ENCODE measurements at regions not wholly inside any gene's neighbourhood (a gene's known extent, or its start where the extent isn't known, plus 50 kb on each side); places are given as distances from the start of the nearest gene placed in this dataset.

- no peak for TF ChIP-seq POLR2AphosphoS5 (IDR thresholded peaks at IDR 0.05; ENCODE audit: low read depth, low read length)
- TF ChIP-seq POLR2A (IDR thresholded peaks at IDR 0.05; ENCODE audit: low read depth, low read length), result no peak
Observed at GRCh38 chr18:34457761-34458160, 233.0 kb upstream of the NOL4 start.

All from GM12891 (cell line).